Hippocampal formation (tissue), 2 donors: ENCODE measurements at regions not wholly inside any gene's neighbourhood (a gene's known extent, or its start where the extent isn't known, plus 50 kb on each side); places are given as distances from the start of the nearest gene placed in this dataset.

Source experiments
- DNase-seq, 2 donors: peaks; one replicate each; lab custom pipeline; 2025; lab: John Stamatoyannopoulos, UW

GRCh38 chr15:61633951-61634350 lies 404.8 kb upstream of the RORA start:
- DNase-seq, result no peak

GRCh38 chr15:61629269-61629668 lies 400.2 kb upstream of the RORA start:
- no peak for DNase-seq

GRCh38 chr15:61624950-61625349 lies 395.8 kb upstream of the RORA start:
- no peak for DNase-seq

- DNase-seq, result no peak
Observed at GRCh38 chr15:61623746-61624145, 394.6 kb upstream of the RORA start.

GRCh38 chr15:61621865-61622264 lies 392.8 kb upstream of the RORA start:
- DNase-seq, result no peak

- DNase-seq, result no peak
Observed at GRCh38 chr15:61621146-61621545, 392.0 kb upstream of the RORA start.

GRCh38 chr15:61620151-61620550 lies 391.0 kb upstream of the RORA start:
- DNase-seq, result no peak

- DNase-seq, result no peak
Observed at GRCh38 chr15:61613729-61614128, 384.6 kb upstream of the RORA start.

- DNase-seq, result no peak
Observed at GRCh38 chr15:61613138-61613537, 384.0 kb upstream of the RORA start.

- DNase-seq, result no peak
Observed at GRCh38 chr15:61612111-61612510, 383.0 kb upstream of the RORA start.

- DNase-seq, result no peak
Observed at GRCh38 chr15:61605343-61605742, 376.2 kb upstream of the RORA start.

GRCh38 chr15:61598655-61599054 lies 369.6 kb upstream of the RORA start:
- DNase-seq, result no peak

GRCh38 chr15:61584410-61584809 lies 355.3 kb upstream of the RORA start:
- no peak for DNase-seq

- DNase-seq, result no peak
Observed at GRCh38 chr15:61582092-61582491, 353.0 kb upstream of the RORA start.

GRCh38 chr15:61575597-61575996 lies 346.5 kb upstream of the RORA start:
- DNase-seq, result no peak

- no peak for DNase-seq
Observed at GRCh38 chr15:61571026-61571425, 341.9 kb upstream of the RORA start.

GRCh38 chr15:61564785-61565184 lies 335.7 kb upstream of the RORA start:
- DNase-seq, result no peak

- no peak for DNase-seq
Observed at GRCh38 chr15:61558172-61559136, 329.4 kb upstream of the RORA start.

- no peak for DNase-seq
Observed at GRCh38 chr15:61556037-61556648, 327.0 kb upstream of the RORA start.

- DNase-seq, result no peak
Observed at GRCh38 chr15:61549727-61550126, 320.6 kb upstream of the RORA start.

- no peak for DNase-seq
Observed at GRCh38 chr15:61545763-61546162, 316.7 kb upstream of the RORA start.

- DNase-seq, result no peak
Observed at GRCh38 chr15:61541516-61541915, 312.4 kb upstream of the RORA start.

- no peak for DNase-seq
Observed at GRCh38 chr15:61537337-61537736, 308.2 kb upstream of the RORA start.
